AG04449 (cell line): ENCODE measurements at regions not wholly inside any gene's neighbourhood (a gene's known extent, or its start where the extent isn't known, plus 50 kb on each side); places are given as distances from the start of the nearest gene placed in this dataset.

Experiments
- CTCF ChIA-PET: fragments of 350-600 bp; formaldehyde crosslinking; extraction: SDS; loops from one replicate; lab custom pipeline; 2021; ENCODE audit warnings: antibody characterized with exemption; lab: Yijun Ruan, JAX
- POLR2A ChIA-PET: fragments of 400-600, 350-600 bp; formaldehyde crosslinking; extraction: SDS; loops from one replicate; lab custom pipeline; 2020; ENCODE audit warnings: antibody characterized with exemption, inconsistent platforms; lab: Yijun Ruan, JAX
- DNase-seq: peaks from one replicate; pipeline ENCODE4 v3.0.0-alpha.2; 2010; ENCODE audit warnings: low read depth, low spot score
- H3K4me3 ChIP-seq: 2 replicates; pipeline ENCODE4 v1.5.1; 2011; ENCODE audit warnings: low read depth, mild to moderate bottlenecking, control low read depth, low read length
- CTCF ChIP-seq: IDR thresholded peaks from one replicate; pipeline ENCODE4 v1.5.1; 2011; ENCODE audit warnings: mild to moderate bottlenecking, moderate library complexity, low read length, control low read depth, inconsistent platforms; ENCODE audit not compliant: insufficient read depth; ENCODE audit errors: missing control alignments

GRCh38 chr20:12699374-12700228 is 309.2 kb upstream of the SPTLC3 start:
- ChIA-PET POLR2A (no interaction called here), CTCF (no interaction called here)
- no peak for DNase-seq
- H3K4me3 ChIP-seq, result no peak overlapping the region
- no peak for TF ChIP-seq CTCF

GRCh38 chr20:12700701-12701100 is 308.1 kb upstream of the SPTLC3 start:
- CTCF ChIA-PET, result no interaction called here
- POLR2A ChIA-PET, result no interaction called here
- DNase-seq, result no peak
- no peak overlapping the region for H3K4me3 ChIP-seq
- TF ChIP-seq CTCF, result no peak

GRCh38 chr20:12702312-12702711 is 306.5 kb upstream of the SPTLC3 start:
- CTCF ChIA-PET, result no interaction called here
- H3K4me3 ChIP-seq, result no peak overlapping the region
- TF ChIP-seq CTCF, result no peak
- DNase-seq, result no peak
- POLR2A ChIA-PET, result no interaction called here

- no peak for DNase-seq
- POLR2A ChIA-PET, result no interaction called here
- TF ChIP-seq CTCF, result no peak
- H3K4me3 ChIP-seq, result no peak overlapping the region
- CTCF ChIA-PET, result no interaction called here
These were observed 293.4 kb upstream of the SPTLC3 start for GRCh38 chr20:12715371-12715770.

GRCh38 chr20:12715991-12716680 is 292.6 kb upstream of the SPTLC3 start:
- TF ChIP-seq CTCF, result no peak
- no peak for DNase-seq
- no peak overlapping the region for H3K4me3 ChIP-seq
- ChIA-PET POLR2A (interaction anchor here (0.7 kb wide), 1 partner anchor 1078 kb away, joined by 3 read pairs; no protein-coding TSS in a partner anchor), CTCF (no interaction called here)

GRCh38 chr20:12717061-12717460 is 291.7 kb upstream of the SPTLC3 start:
- no peak for DNase-seq
- ChIA-PET CTCF (no interaction called here), POLR2A (no interaction called here)
- TF ChIP-seq CTCF, result no peak
- H3K4me3 ChIP-seq, result no peak overlapping the region
